Activated B cell treated with CpG ODN at 0.5 μM for 24 hours (primary cell): ENCODE measurements at regions not wholly inside any gene's neighbourhood (a gene's known extent, or its start where the extent isn't known, plus 50 kb on each side); places are given as distances from the start of the nearest gene placed in this dataset.

Experiments used
- ATAC-seq: fragments of 200-7000 bp; cut with Tn5 transposase; one replicate; pipeline ENCODE4 v1.10.0; 2021; ENCODE audit warnings: low read depth, mild to moderate bottlenecking, moderate library complexity
- CTCF ChIA-PET: fragments of 350-600 bp; sonication (Branson Sonifier 250); formaldehyde crosslinking; loops from one replicate; lab custom pipeline; 2021; ENCODE audit warnings: antibody characterized with exemption; lab: Charles Lee
- POLR2A ChIA-PET: fragments of 350-600 bp; sonication (Branson Sonifier 250); formaldehyde crosslinking; loops from one replicate; lab custom pipeline; 2021; ENCODE audit warnings: antibody characterized with exemption; lab: Charles Lee
- DNase-seq: peaks from one replicate; pipeline ENCODE4 v3.0.0; 2022
- H3K27ac Mint-ChIP-seq: one replicate; pipeline ENCODE4 v1.8.0; 2020; ENCODE audit warnings: mixed read lengths
- H3K27me3 Mint-ChIP-seq: one replicate; pipeline ENCODE4 v1.8.0; 2021; ENCODE audit warnings: mixed read lengths
- H3K36me3 Mint-ChIP-seq: one replicate; pipeline ENCODE4 v1.8.0; 2021; ENCODE audit warnings: low read depth, mixed read lengths
- H3K4me1 Mint-ChIP-seq: one replicate; pipeline ENCODE4 v1.8.0; 2021; ENCODE audit warnings: mixed read lengths
- H3K4me3 Mint-ChIP-seq: one replicate; pipeline ENCODE4 v1.8.0; 2020; ENCODE audit warnings: mild to moderate bottlenecking, mixed read lengths
- H3K9me3 Mint-ChIP-seq: one replicate; pipeline ENCODE4 v1.8.0; 2020; ENCODE audit warnings: mixed read lengths
- CTCF ChIP-seq: fragments of 200-600 bp; IDR thresholded peaks from one replicate; pipeline ENCODE4 v1.8.0; 2022; ENCODE audit warnings: antibody characterized with exemption, mild to moderate bottlenecking
- intact Hi-C: fragments of 100-400 bp; cut with micrococcal nuclease; formaldehyde crosslinking; loops from one replicate; pipeline ENCODE4 v1.15.1; 2024

- no peak for DNase-seq
- intact Hi-C loops, result no loop called here
- H3K27ac Mint-ChIP-seq, result no peak overlapping the region
- POLR2A ChIA-PET, result no interaction called here
- H3K9me3 Mint-ChIP-seq, result peaks cover 2% of the 10 kb centered on the region
- H3K36me3 Mint-ChIP-seq, result no peaks in the 10 kb centered on the region
- CTCF ChIA-PET, result no interaction called here
- no peak for ATAC-seq
- no peak for TF ChIP-seq CTCF
- H3K4me1 Mint-ChIP-seq, result no peaks in the 10 kb centered on the region
- no peaks in the 10 kb centered on the region for H3K27me3 Mint-ChIP-seq
- H3K4me3 Mint-ChIP-seq, result no peak overlapping the region
Observed at GRCh38 chr5:174400461-174400860, 323.9 kb upstream of the MSX2 start.

DNA sequence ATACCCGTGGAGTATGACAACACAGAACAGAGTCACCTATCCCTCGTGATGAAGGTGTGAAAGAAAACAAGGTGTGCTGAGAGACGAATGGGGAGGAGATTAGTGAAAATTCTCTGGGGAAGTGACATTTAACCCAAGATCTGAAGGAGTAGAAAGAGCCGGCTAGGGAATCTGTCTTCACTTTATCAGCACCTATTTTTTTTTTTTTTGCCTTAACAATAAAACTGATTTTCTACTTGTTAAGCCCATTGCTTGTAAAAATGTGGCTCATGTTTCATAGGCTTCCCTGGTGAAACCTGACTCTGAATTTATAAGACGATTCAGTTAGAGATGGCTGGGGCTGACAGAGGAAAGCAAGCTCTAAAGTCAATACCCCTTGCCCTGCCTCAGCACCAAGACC lies 322.6 kb upstream of the MSX2 start:
- DNase-seq, result no peak
- ATAC-seq, result no peak
- H3K4me1 Mint-ChIP-seq, result no peaks in the 10 kb centered on the region
- no peak for TF ChIP-seq CTCF
- H3K4me3 Mint-ChIP-seq, result no peak overlapping the region
- no peak overlapping the region for H3K27ac Mint-ChIP-seq
- no peaks in the 10 kb centered on the region for H3K36me3 Mint-ChIP-seq
- H3K27me3 Mint-ChIP-seq, result no peaks in the 10 kb centered on the region
- ChIA-PET POLR2A (no interaction called here), CTCF (no interaction called here)
- H3K9me3 Mint-ChIP-seq, result peaks cover 2% of the 10 kb centered on the region
- intact Hi-C loops, result no loop called here

- Mint-ChIP-seq H3K27me3 (no peaks in the 10 kb centered on the region), H3K36me3 (no peaks in the 10 kb centered on the region), H3K4me3 (no peak overlapping the region), H3K4me1 (no peaks in the 10 kb centered on the region), H3K27ac (no peak overlapping the region), H3K9me3 (peaks cover 2% of the 10 kb centered on the region)
- intact Hi-C loops, result no loop called here
- DNase-seq (no peak), ATAC-seq (no peak)
- POLR2A ChIA-PET, result interaction anchor here (0.7 kb wide), 1 partner anchor 1049 kb away, joined by 4 read pairs; no protein-coding TSS in a partner anchor
- CTCF ChIA-PET, result no interaction called here
- no peak for TF ChIP-seq CTCF
Observed at GRCh38 chr5:174402222-174402812, 322.1 kb upstream of the MSX2 start.

GRCh38 chr5:174404848-174405247 lies 319.5 kb upstream of the MSX2 start:
- Mint-ChIP-seq H3K4me3 (no peak overlapping the region), H3K36me3 (no peaks in the 10 kb centered on the region), H3K27me3 (no peaks in the 10 kb centered on the region), H3K9me3 (peaks cover 6% of the 10 kb centered on the region), H3K4me1 (no peaks in the 10 kb centered on the region), H3K27ac (no peak overlapping the region)
- TF ChIP-seq CTCF, result no peak
- DNase-seq, result no peak
- ChIA-PET CTCF (no interaction called here), POLR2A (no interaction called here)
- intact Hi-C loops, result no loop called here
- no peak for ATAC-seq

DNA sequence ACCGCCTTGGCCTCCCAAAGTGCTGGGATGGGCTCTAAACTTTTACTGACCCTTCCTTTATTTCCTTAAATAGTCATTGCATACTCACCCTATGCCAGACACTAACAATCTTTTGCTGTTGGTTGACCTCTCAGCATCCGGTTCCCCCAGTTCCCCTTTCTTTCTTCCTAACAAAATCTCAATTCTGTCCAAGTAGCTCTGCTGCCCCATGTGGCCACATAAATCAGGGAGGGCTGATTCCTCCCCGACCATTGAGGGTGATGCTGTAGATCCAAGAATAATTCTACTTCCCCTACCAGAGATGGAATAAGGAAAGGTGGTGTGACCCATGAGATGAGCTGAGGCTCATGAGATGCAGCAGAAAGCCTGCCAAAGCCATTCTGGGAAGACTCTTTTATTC lies 315.3 kb upstream of the MSX2 start:
- TF ChIP-seq CTCF, result no peak
- CTCF ChIA-PET, result no interaction called here
- POLR2A ChIA-PET, result no interaction called here

More for the DNA sequence above, 315.3 kb upstream of the MSX2 start:
- H3K36me3 Mint-ChIP-seq, result no peaks in the 10 kb centered on the region
- no peaks in the 10 kb centered on the region for H3K27me3 Mint-ChIP-seq
- intact Hi-C loops, result no loop called here
- no peak for DNase-seq
- peaks cover 6% of the 10 kb centered on the region for H3K9me3 Mint-ChIP-seq
- no peak for ATAC-seq
- H3K4me1 Mint-ChIP-seq, result no peaks in the 10 kb centered on the region
- H3K27ac Mint-ChIP-seq, result no peak overlapping the region
- no peak overlapping the region for H3K4me3 Mint-ChIP-seq
